SK-N-SH treated with all-trans-retinoic acid at 6 μM for 48 hours (cell line): ENCODE measurements at regions not wholly inside any gene's neighbourhood (a gene's known extent, or its start where the extent isn't known, plus 50 kb on each side); places are given as distances from the start of the nearest gene placed in this dataset.

Experiments used
- ARNTL ChIP-seq: fragments of 450-650 bp; formaldehyde crosslinking; IDR thresholded peaks from 2 replicates; pipeline ENCODE4 v1.5.0; 2020; ENCODE audit warnings: low read depth, mild to moderate bottlenecking, moderate library complexity, borderline replicate concordance
- CSDC2 ChIP-seq: fragments of 250-450 bp; sonication (Bioruptor Pico); IDR thresholded peaks from 2 replicates; pipeline ENCODE4 v1.5.0; 2020; ENCODE audit warnings: mild to moderate bottlenecking, moderate library complexity
- PPARA ChIP-seq: fragments of 250-450 bp; sonication (Bioruptor Pico); IDR thresholded peaks from 2 replicates; pipeline ENCODE4 v1.5.0; 2020; ENCODE audit warnings: mild to moderate bottlenecking, borderline replicate concordance
- ZFP30 ChIP-seq: fragments of 450-650 bp; formaldehyde crosslinking; IDR thresholded peaks from 2 replicates; pipeline ENCODE4 v1.5.0; 2022; ENCODE audit warnings: mild to moderate bottlenecking, moderate library complexity
- ZNF8 ChIP-seq: fragments of 450-650 bp; formaldehyde crosslinking; IDR thresholded peaks from 2 replicates; pipeline ENCODE4 v1.5.0; 2020; ENCODE audit warnings: mild to moderate bottlenecking, moderate library complexity
- TF ChIP-seq, protein P1 (sequence below): fragments of 250-450 bp; sonication (Bioruptor Pico); IDR thresholded peaks from 2 replicates; pipeline ENCODE4 v1.5.1; 2020; ENCODE audit warnings: low read depth, mild to moderate bottlenecking, moderate library complexity
- TF ChIP-seq, protein P2 (sequence below): fragments of 250-450 bp; sonication (Bioruptor Pico); IDR thresholded peaks from 2 replicates; pipeline ENCODE4 v1.8.0; 2021; ENCODE audit warnings: low read depth, mild to moderate bottlenecking, moderate library complexity, borderline replicate concordance

DNA sequence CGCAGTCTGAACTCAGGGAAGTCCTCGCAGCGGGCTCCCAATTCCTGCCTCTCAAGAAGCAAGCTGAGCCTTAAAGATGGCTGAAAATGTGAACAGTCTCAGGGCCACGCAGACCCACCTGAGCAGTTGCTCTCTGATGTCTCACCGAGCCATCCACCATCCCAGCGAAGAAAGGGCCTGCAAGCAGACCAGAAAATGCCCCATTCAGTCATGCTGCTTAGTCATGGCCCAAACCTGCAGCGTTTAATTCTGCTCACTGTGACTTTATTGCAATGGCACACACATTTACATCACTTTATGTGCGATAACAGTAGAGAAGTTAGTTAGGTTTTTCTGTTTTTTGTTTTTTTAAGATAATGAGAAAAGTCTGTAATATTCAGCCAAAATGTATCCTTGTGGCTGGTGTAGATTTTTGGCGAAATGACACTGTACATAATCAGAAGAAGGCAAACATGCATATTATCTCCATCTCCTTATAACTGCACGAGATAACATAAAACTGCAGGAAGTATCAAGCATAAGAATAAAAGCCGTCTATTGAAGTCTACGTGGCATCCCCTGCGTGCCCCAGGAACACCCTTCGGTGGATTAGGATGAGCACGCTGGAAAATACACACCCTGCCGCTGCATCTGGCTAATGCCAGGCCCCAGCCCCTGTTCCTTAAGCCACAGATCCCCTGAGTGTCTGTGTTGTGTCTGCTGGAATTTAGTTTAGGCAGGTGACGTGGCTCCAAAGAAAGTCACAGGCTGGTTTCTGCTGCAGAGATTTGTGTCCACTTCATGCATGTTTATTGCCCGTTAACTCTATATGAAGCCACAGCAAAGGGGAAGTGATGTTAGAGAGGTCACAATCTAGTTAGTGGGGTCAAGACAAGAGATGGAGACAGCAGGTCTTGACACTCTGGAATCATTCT lies 119.8 kb upstream of the IRF2BP2 start:
- TF ChIP-seq ZFP30 (CRISPR knock-in tag), result no peak
- no peak for TF ChIP-seq PPARA (CRISPR knock-in tag)
- no peak for TF ChIP-seq CSDC2 (CRISPR knock-in tag)
- TF ChIP-seq, protein P1, sequence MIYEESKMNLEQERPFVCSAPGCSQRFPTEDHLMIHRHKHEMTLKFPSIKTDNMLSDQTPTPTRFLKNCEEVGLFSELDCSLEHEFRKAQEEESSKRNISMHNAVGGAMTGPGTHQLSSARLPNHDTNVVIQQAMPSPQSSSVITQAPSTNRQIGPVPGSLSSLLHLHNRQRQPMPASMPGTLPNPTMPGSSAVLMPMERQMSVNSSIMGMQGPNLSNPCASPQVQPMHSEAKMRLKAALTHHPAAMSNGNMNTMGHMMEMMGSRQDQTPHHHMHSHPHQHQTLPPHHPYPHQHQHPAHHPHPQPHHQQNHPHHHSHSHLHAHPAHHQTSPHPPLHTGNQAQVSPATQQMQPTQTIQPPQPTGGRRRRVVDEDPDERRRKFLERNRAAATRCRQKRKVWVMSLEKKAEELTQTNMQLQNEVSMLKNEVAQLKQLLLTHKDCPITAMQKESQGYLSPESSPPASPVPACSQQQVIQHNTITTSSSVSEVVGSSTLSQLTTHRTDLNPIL, result no peak
- TF ChIP-seq, protein P2, sequence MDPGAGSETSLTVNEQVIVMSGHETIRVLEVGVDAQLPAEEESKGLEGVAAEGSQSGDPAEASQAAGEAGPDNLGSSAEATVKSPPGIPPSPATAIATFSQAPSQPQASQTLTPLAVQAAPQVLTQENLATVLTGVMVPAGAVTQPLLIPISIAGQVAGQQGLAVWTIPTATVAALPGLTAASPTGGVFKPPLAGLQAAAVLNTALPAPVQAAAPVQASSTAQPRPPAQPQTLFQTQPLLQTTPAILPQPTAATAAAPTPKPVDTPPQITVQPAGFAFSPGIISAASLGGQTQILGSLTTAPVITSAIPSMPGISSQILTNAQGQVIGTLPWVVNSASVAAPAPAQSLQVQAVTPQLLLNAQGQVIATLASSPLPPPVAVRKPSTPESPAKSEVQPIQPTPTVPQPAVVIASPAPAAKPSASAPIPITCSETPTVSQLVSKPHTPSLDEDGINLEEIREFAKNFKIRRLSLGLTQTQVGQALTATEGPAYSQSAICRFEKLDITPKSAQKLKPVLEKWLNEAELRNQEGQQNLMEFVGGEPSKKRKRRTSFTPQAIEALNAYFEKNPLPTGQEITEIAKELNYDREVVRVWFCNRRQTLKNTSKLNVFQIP (CRISPR knock-in tag), result no peak
- no peak for TF ChIP-seq ARNTL (CRISPR knock-in tag)
- no peak for TF ChIP-seq ZNF8 (CRISPR knock-in tag)
